Adipocyte (in vitro differentiated cells): ENCODE measurements at regions not wholly inside any gene's neighbourhood (a gene's known extent, or its start where the extent isn't known, plus 50 kb on each side); places are given as distances from the start of the nearest gene placed in this dataset.
"Not testable (repeated sequence)": the region's sequence is repeated elsewhere in the genome, so short reads cannot be mapped to it uniquely, and the experiment has no call there.

Source experiments
- DNase-seq: peaks from one replicate; pipeline ENCODE4 v3.0.0-alpha.2; 2015; ENCODE audit warnings: low read depth
- H3K27me3 ChIP-seq: replicated peaks from 2 replicates; pipeline ENCODE4 v1.7.0; 2013; ENCODE audit warnings: mild to moderate bottlenecking, low read length, moderate library complexity; ENCODE audit not compliant: control insufficient read depth, insufficient read depth
- H3K36me3 ChIP-seq: 2 replicates; pipeline ENCODE4 v1.7.0; 2013; ENCODE audit warnings: low read length, mild to moderate bottlenecking, moderate library complexity; ENCODE audit not compliant: control insufficient read depth, insufficient read depth, severe bottlenecking
- H3K4me1 ChIP-seq: 2 replicates; pipeline ENCODE4 v1.7.0; 2013; ENCODE audit warnings: mild to moderate bottlenecking, low read length, moderate library complexity; ENCODE audit not compliant: control insufficient read depth, insufficient read depth
- H3K4me3 ChIP-seq: 2 replicates; pipeline ENCODE4 v1.7.0; 2013; ENCODE audit warnings: mild to moderate bottlenecking, low read length, moderate library complexity
- H3K9ac ChIP-seq: 2 replicates; pipeline ENCODE4 v1.7.0; 2013; ENCODE audit warnings: mild to moderate bottlenecking, low read length, moderate library complexity
- H3K9me3 ChIP-seq: 2 replicates; pipeline ENCODE4 v1.7.0; 2013; ENCODE audit warnings: mild to moderate bottlenecking, low read length, moderate library complexity; ENCODE audit not compliant: control insufficient read depth

- Histone ChIP-seq H3K9me3 (peaks cover 8% of the 10 kb centered on the region), H3K36me3 (no peaks in the 10 kb centered on the region), H3K27me3 (no peaks in the 10 kb centered on the region), H3K4me1 (no peaks in the 10 kb centered on the region), H3K9ac (no peak overlapping the region), H3K4me3 (no peak overlapping the region)
- DNase-seq = peak; percentile 56
Observed at GRCh38 chr13:37187105-37187504, 81.6 kb upstream of the CSNK1A1L start.

- Histone ChIP-seq H3K9me3 (no peaks in the 10 kb centered on the region), H3K4me1 (peaks cover 4% of the 10 kb centered on the region), H3K27me3 (no peaks in the 10 kb centered on the region), H3K4me3 (no peak overlapping the region), H3K36me3 (no peaks in the 10 kb centered on the region), H3K9ac (no peak overlapping the region)
- no peak for DNase-seq
Observed at GRCh38 chr13:37181620-37182019, 76.2 kb upstream of the CSNK1A1L start.

DNA sequence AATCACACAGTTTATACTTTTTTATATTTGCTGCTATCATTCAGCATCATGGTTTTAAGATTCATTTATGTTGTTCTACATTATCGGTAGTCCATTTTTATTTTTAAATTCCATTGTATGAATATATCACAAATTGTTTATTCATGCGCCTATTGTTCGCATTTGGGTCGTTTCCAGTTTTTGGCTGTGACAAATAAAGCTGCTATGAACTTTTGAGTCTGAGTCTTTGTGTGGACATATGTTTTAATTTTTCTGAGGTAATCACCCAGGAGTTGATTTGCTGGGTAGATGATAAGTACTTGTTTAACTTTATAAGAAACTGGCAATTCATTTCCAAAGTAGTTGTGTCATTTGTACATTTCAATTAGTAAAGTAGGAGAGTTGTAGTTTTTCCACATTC lies 74.2 kb upstream of the CSNK1A1L start:
- peaks cover 22% of the 10 kb centered on the region for H3K4me1 ChIP-seq
- H3K9me3 ChIP-seq = no peaks in the 10 kb centered on the region
- no peak overlapping the region for H3K9ac ChIP-seq
- H3K4me3 ChIP-seq = no peak overlapping the region
- no peak for DNase-seq
- no peaks in the 10 kb centered on the region for H3K36me3 ChIP-seq
- H3K27me3 ChIP-seq = no peaks in the 10 kb centered on the region

DNA sequence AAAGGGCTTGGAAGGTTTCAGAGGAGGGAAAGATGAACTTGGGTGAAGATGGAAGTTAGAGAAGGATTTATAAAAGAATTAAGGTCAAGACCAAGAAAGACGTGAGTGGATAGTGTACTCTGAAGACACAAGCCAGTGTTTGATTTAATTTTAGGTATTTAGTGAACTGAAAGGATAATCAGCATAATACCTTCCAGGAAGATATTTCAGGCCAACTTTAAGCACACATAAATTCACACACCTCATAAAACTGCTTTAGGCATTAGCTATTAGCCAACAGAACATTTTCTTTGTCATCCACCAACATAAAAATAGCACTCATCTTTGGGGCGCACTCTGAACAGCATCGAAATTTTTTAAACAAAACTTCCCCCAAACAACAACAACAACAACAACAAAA lies 71.7 kb upstream of the CSNK1A1L start:
- Histone ChIP-seq H3K4me3 (no peak overlapping the region), H3K9ac (no peak overlapping the region), H3K9me3 (no peaks in the 10 kb centered on the region), H3K27me3 (no peaks in the 10 kb centered on the region), H3K36me3 (no peaks in the 10 kb centered on the region), H3K4me1 (peaks cover 32% of the 10 kb centered on the region)
- DNase-seq = no peak

GRCh38 chr13:37175996-37176395 lies 70.5 kb upstream of the CSNK1A1L start:
- H3K9ac ChIP-seq = no peak overlapping the region
- peaks cover 32% of the 10 kb centered on the region for H3K4me1 ChIP-seq
- DNase-seq = peak; percentile 95
- H3K9me3 ChIP-seq = no peaks in the 10 kb centered on the region
- H3K36me3 ChIP-seq = no peaks in the 10 kb centered on the region
- H3K4me3 ChIP-seq = peak overlapping the region; percentile 14
- H3K27me3 ChIP-seq = no peaks in the 10 kb centered on the region

- peak; percentile 90 for DNase-seq
- Histone ChIP-seq H3K4me3 (no peak overlapping the region), H3K9ac (no peak overlapping the region), H3K36me3 (no peaks in the 10 kb centered on the region), H3K27me3 (no peaks in the 10 kb centered on the region), H3K9me3 (no peaks in the 10 kb centered on the region), H3K4me1 (peaks cover 35% of the 10 kb centered on the region)
Observed at GRCh38 chr13:37173214-37173613, 67.8 kb upstream of the CSNK1A1L start.

DNA sequence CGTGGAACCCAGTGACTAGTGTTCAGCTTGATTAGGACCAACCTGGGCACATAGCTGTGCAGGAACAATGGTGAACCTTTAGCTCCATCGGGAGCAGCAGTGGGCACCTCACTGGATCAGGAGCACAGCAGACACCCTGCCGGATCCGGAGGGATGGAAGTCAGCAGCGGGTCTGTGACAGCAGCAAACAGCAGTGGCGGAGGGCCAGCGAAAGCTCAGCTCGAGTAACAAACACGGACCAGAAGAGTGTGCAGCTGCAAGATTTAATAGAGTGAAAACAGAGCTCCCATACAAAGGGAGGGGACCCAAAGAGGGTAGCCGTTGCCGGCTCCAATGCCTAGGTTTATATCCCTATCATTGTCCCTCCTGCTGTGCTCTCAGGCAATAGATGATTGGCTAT lies 66.8 kb upstream of the CSNK1A1L start:
- H3K9me3 ChIP-seq, DNase-seq, H3K36me3 ChIP-seq, H3K27me3 ChIP-seq, H3K4me3 ChIP-seq, H3K9ac ChIP-seq: not testable (repeated sequence)
- H3K4me1 ChIP-seq = peaks cover 35% of the 10 kb centered on the region

GRCh38 chr13:37168926-37169325 lies 63.5 kb upstream of the CSNK1A1L start:
- Histone ChIP-seq H3K27me3 (no peaks in the 10 kb centered on the region), H3K4me3 (no peak overlapping the region), H3K4me1 (peaks cover 12% of the 10 kb centered on the region), H3K9me3 (no peaks in the 10 kb centered on the region), H3K9ac (no peak overlapping the region), H3K36me3 (no peaks in the 10 kb centered on the region)
- DNase-seq = no peak

DNA sequence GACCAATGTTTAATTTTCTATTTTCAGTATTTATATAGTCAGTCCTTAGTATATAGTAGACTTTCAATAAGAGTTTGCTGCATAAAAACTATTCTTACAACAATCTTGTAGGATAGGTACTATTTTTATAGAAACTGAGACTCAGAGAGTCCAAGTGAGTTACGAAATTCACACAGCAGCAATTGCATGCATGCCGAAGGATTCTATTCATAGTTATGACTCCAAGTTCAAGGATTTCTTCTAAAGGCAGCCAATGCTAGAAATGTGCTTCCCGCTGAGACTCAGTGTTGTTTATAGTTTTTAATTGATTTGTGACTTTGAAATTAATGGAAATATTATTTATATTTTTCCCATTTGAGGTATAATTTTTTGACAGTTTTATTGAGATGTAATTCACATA lies 62.7 kb upstream of the CSNK1A1L start:
- no peaks in the 10 kb centered on the region for H3K27me3 ChIP-seq
- DNase-seq = no peak
- H3K4me3 ChIP-seq = no peak overlapping the region

GRCh38 chr13:37164635-37165034 lies 59.2 kb upstream of the CSNK1A1L start:
- Histone ChIP-seq H3K4me1 (no peaks in the 10 kb centered on the region), H3K4me3 (no peak overlapping the region)

More for the DNA sequence above, 62.7 kb upstream of the CSNK1A1L start:
- H3K36me3 ChIP-seq = no peaks in the 10 kb centered on the region
- no peaks in the 10 kb centered on the region for H3K9me3 ChIP-seq
- H3K9ac ChIP-seq = no peak overlapping the region
- peaks cover 5% of the 10 kb centered on the region for H3K4me1 ChIP-seq

DNA sequence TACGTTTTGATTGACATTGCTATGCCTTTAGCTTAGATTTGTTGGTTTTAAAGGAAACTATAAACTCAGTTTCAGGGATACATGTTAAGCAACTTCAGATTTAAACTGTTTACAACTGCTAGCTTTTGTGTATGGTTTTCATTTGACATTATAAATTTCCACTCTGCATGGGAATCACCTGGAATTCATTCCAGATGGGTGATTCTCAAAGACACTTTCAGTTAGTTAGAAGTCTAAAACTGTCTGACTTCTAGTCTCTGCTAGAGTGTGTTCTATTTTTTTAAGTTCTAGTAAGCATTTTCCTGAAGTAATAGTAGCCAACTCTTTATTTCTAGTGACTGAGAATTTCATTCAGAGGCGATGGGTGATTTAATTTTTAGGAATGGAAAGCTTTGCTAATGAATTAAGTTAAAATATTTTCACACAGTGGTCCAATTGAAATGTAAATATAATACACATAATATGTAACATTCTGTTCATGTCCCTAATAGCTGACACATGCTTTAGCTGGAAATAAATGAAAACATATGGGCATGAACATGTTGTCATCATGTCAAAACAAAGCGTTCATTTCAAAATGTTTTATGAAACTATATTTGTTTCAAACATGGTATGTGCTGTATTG lies 58.3 kb upstream of the CSNK1A1L start:
- Histone ChIP-seq H3K4me3 (no peak overlapping the region), H3K4me1 (no peaks in the 10 kb centered on the region), H3K9me3 (peaks cover 24% of the 10 kb centered on the region), H3K36me3 (no peaks in the 10 kb centered on the region), H3K27me3 (no peaks in the 10 kb centered on the region), H3K9ac (no peak overlapping the region)
- DNase-seq = peak; percentile 75

More at GRCh38 chr13:37164635-37165034, 59.2 kb upstream of the CSNK1A1L start:
- Histone ChIP-seq H3K36me3 (no peaks in the 10 kb centered on the region), H3K27me3 (no peaks in the 10 kb centered on the region), H3K9ac (no peak overlapping the region), H3K9me3 (peaks cover 16% of the 10 kb centered on the region)
- no peak for DNase-seq

DNA sequence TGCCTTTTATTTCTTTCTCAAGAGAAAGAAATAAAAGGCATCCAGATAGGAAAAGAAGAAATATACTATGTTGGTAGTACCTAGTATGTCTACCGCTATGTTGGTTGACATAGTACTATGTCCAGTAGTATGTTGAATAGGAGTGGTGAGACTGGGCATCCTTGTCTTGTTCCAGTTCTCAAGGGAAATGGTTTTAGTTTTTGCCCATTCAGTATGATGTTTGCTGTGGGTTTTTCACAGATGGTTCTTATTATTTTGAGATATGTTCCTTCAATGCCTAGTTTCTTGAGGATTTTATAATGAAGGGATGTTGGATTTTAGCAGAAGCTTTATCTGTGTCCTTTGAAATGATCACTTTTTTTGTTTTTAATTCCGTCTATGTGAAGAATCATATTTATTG lies 53.0 kb upstream of the CSNK1A1L start:
- no peak overlapping the region for H3K9ac ChIP-seq

More for the DNA sequence above, 53.0 kb upstream of the CSNK1A1L start:
- H3K4me1 ChIP-seq = no peaks in the 10 kb centered on the region
- no peaks in the 10 kb centered on the region for H3K27me3 ChIP-seq
- H3K4me3 ChIP-seq = no peak overlapping the region
- DNase-seq = no peak
- no peaks in the 10 kb centered on the region for H3K36me3 ChIP-seq
- peaks cover 25% of the 10 kb centered on the region for H3K9me3 ChIP-seq
